Fibroblast of skin of left biceps (primary cell): ENCODE measurements at regions not wholly inside any gene's neighbourhood (a gene's known extent, or its start where the extent isn't known, plus 50 kb on each side); places are given as distances from the start of the nearest gene placed in this dataset.

Experiments
- DNase-seq, 2 experiments: peaks; one replicate each; pipeline ENCODE4 v3.0.0-alpha.2; 2013; ENCODE audit warnings: low read depth in 2 of 2

GRCh38 chr11:110984147-110984546 is 261.4 kb upstream of the POU2AF2 start:
- DNase-seq, result no peak

DNA sequence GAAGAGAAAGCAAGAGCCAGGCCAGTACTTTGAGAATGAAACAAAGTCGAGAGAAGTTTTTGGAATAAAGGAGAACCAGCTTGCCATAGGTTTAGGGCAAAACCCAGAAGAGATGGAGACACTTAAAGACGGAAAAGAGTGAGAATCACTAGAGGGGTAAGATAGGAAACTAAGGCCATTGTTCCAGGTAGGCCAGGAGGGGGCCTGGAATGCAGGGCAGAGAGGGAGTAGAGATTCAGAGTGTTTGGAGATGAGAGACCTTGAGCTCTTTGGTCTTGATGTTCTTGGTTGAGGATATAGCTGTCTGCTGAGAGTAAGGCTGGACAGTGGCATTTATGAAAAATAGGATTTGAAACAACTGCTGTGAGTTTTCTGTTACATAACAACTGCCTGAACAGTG is 263.3 kb upstream of the POU2AF2 start:
- no peak for DNase-seq

- DNase-seq, result no peak
These were observed 265.8 kb upstream of the POU2AF2 start for GRCh38 chr11:110979696-110980095.

GRCh38 chr11:110977661-110978060 is 265.4 kb upstream of the ARHGAP20 start:
- DNase-seq, result no peak

GRCh38 chr11:110974731-110975130 is 262.5 kb upstream of the ARHGAP20 start:
- DNase-seq, result no peak

- no peak for DNase-seq
These were observed 261.3 kb upstream of the ARHGAP20 start for GRCh38 chr11:110973401-110973980.

DNA sequence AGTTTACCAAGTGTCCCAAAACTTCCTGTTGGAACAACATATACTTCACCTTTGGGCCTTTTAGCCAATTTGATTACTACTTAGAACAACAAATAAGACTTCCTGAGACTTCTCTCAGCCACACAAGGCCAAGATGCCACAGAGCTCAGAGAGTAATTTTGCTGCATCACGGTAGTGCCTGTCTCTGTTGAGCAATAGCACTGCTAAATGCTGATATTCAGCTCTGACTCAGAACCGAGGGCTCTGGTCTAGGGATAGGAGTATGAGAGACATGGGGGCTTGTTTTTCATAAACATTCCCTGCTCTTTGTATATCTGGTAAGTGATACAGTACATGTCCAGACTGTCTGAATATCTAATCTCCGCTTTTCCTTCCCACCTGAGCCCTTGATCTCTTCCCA is 260.4 kb upstream of the ARHGAP20 start:
- no peak for DNase-seq

- DNase-seq, result no peak
These were observed 259.9 kb upstream of the ARHGAP20 start for GRCh38 chr11:110972106-110972505.

DNA sequence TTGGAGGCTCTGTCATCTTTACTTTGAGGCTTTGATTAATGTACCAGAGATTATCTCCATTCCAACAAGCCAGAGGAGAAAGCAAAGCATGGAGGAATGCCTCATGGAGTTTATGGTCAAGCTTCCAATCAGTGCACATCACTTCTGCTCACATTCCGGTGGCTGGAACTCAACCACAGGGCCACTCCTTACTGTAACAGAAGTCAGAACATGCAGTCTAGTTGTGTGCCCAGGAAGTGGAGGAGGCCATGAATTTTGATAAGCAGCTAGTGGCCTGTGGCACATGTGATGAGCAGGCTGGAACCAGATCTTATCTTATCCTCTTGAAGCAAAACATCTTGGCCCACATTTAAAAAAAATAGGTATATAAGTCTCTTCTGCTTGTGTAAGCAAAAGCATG is 258.9 kb upstream of the ARHGAP20 start:
- DNase-seq, result no peak

- DNase-seq, result no peak
These were observed 256.3 kb upstream of the ARHGAP20 start for GRCh38 chr11:110968348-110969062.

GRCh38 chr11:110966131-110966530 is 253.9 kb upstream of the ARHGAP20 start:
- DNase-seq, result no peak

GRCh38 chr11:110962921-110963320 is 250.7 kb upstream of the ARHGAP20 start:
- DNase-seq, result peak in 1 of 2 experiments; percentile 13

GRCh38 chr11:110960167-110960566 is 247.9 kb upstream of the ARHGAP20 start:
- DNase-seq, result no peak

GRCh38 chr11:110958216-110958615 is 246.0 kb upstream of the ARHGAP20 start:
- DNase-seq, result no peak

DNA sequence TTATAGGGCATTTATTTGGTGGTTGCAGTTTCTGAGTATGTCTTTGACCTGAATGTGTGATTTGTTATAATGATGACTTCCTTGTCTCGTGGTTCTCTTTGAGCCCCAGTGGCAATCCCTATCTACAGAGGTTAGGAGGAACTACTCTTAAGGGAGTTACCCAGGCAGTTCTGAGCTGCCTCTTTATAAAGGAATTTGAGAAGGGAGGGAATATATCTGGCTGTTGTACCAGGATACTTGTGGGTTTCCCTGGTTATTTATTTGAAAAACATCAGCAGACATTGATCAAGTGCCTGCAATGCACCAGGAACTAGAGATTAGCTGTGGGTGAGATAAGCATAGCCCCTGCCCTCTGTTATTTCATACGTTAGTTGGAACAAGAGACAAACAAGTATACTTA is 243.5 kb upstream of the ARHGAP20 start:
- no peak for DNase-seq

- no peak for DNase-seq
These were observed 239.8 kb upstream of the ARHGAP20 start for GRCh38 chr11:110951950-110952503.

DNA sequence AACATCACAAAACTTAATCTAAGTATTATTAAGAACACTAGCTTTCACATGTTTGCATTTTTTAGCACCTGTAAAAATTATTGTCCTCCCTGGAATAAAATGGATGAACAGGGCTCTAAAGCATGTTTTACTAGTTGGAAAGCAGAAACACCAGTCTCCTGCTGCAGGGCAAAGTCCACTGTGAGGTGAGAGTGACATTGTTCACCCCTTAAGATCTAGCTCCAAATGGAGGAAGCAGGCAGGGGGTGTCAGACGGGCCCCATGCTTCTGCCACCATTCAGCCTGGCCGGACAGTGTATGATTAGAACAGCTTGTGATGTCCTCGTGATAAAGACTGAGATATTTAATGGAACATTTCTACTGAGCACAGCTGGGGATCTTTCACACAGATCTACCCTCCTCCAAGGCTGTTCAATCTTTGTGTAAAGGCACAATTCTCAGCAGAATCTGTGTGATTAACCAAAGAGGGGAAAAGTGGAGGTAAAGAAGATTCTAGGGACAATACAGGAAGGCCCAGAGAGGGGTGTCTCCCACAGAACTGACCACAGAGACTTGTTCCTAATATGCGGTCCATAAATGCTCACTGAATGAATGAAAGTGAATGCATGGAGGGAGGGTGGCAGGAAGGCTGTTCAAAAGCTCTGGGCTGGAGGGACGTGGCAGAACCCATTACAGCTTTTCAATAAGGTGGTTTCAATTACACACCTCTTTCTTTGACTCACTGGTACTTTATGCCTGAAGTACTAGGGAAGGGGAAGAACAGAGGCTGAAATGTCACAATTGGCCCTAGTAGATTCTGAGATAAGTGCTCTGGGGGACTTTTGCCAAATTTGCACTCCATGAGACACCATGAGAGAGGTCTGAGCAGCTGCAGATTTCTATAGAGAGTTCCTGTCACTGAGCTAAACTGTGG is 239.1 kb upstream of the ARHGAP20 start:
- no peak for DNase-seq

GRCh38 chr11:110948112-110948511 is 235.9 kb upstream of the ARHGAP20 start:
- DNase-seq, result no peak

- no peak for DNase-seq
These were observed 234.9 kb upstream of the ARHGAP20 start for GRCh38 chr11:110947096-110947495.

GRCh38 chr11:110939471-110939870 is 227.2 kb upstream of the ARHGAP20 start:
- no peak for DNase-seq

GRCh38 chr11:110935018-110935640 is 222.9 kb upstream of the ARHGAP20 start:
- DNase-seq, result no peak

DNA sequence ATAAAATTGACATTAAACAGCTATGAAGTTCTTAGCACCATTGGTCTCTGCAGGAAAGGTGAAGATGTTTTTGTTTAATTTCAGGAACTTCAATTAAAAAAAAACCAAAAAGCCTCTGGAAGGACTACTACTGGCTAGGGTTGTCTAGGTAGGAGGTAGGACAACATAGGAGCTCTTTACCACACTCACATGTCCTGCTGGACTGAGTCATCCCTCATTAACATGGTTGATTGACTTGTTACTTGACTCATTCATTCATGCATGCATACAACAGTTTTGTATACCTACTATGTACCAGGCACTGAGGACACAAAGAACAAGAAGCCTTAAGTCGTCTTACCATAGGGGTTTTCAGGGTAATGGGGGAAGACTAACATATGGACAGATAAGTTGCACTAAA is 216.9 kb upstream of the ARHGAP20 start:
- no peak for DNase-seq
